Smooth muscle cell (in vitro differentiated cells): ENCODE measurements at regions not wholly inside any gene's neighbourhood (a gene's known extent, or its start where the extent isn't known, plus 50 kb on each side); places are given as distances from the start of the nearest gene placed in this dataset.
A peak's percentile ranks its signal among the peaks of the same experiment; 100 is the strongest.

Source experiments
- DNase-seq: peaks from one replicate; lab custom pipeline; 2025; ENCODE audit not compliant: unreplicated experiment; lab: John Stamatoyannopoulos, UW
- H2AFZ ChIP-seq: fragments of 200-600 bp; sonication (generic); 2 replicates; pipeline ENCODE4 v1.6.0; 2016; ENCODE audit warnings: antibody characterized with exemption, low read depth, mild to moderate bottlenecking
- H3F3A ChIP-seq: fragments of 200-600 bp; sonication (generic); 2 replicates; pipeline ENCODE4 v1.6.0; 2017; ENCODE audit warnings: antibody characterized with exemption, low read depth
- H3K27ac ChIP-seq: fragments of 200-600 bp; sonication (generic); 2 replicates; pipeline ENCODE4 v1.5.1; 2016; ENCODE audit warnings: low read depth, mild to moderate bottlenecking
- H3K27me3 ChIP-seq: fragments of 200-600 bp; sonication (generic); 2 replicates; pipeline ENCODE4 v1.6.1; 2016; ENCODE audit warnings: low read depth, mild to moderate bottlenecking
- H3K36me3 ChIP-seq: fragments of 200-600 bp; sonication (generic); 2 replicates; pipeline ENCODE4 v1.5.1; 2016; ENCODE audit warnings: low read depth
- H3K4me1 ChIP-seq: fragments of 200-600 bp; sonication (generic); 2 replicates; pipeline ENCODE4 v1.5.1; 2016; ENCODE audit warnings: low read depth
- H3K4me2 ChIP-seq: fragments of 200-600 bp; sonication (generic); 2 replicates; pipeline ENCODE4 v1.6.0; 2016; ENCODE audit warnings: mild to moderate bottlenecking
- H3K4me3 ChIP-seq: fragments of 200-600 bp; sonication (generic); 2 replicates; pipeline ENCODE4 v1.5.1; 2016; ENCODE audit warnings: mild to moderate bottlenecking
- H3K79me2 ChIP-seq: fragments of 200-600 bp; sonication (generic); 2 replicates; pipeline ENCODE4 v1.6.0; 2016; ENCODE audit warnings: low read depth, mild to moderate bottlenecking
- H3K9ac ChIP-seq: fragments of 200-600 bp; sonication (generic); 2 replicates; pipeline ENCODE4 v1.6.0; 2016; ENCODE audit warnings: low read depth
- H3K9me3 ChIP-seq: fragments of 200-600 bp; sonication (generic); replicated peaks from 2 replicates; pipeline ENCODE4 v1.5.1; 2016; ENCODE audit warnings: low read depth
- H4K20me1 ChIP-seq: fragments of 200-600 bp; sonication (generic); 2 replicates; pipeline ENCODE4 v1.6.0; 2016; ENCODE audit warnings: low read depth
- WGBS: methylation state at CpG from one replicate; pipeline ENCODE4 v1.1.7; 2016; ENCODE audit warnings: low lambda C conversion rate; 5-methylcytosine and 5-hydroxymethylcytosine counted together
- TF ChIP-seq, protein P1 (sequence below): fragments of 200-600 bp; sonication (generic); IDR thresholded peaks from 2 replicates; pipeline ENCODE4 v1.5.1; 2017; ENCODE audit warnings: borderline replicate concordance, mild to moderate bottlenecking, antibody characterized with exemption; ENCODE audit not compliant: insufficient read depth, poor library complexity, severe bottlenecking

DNA sequence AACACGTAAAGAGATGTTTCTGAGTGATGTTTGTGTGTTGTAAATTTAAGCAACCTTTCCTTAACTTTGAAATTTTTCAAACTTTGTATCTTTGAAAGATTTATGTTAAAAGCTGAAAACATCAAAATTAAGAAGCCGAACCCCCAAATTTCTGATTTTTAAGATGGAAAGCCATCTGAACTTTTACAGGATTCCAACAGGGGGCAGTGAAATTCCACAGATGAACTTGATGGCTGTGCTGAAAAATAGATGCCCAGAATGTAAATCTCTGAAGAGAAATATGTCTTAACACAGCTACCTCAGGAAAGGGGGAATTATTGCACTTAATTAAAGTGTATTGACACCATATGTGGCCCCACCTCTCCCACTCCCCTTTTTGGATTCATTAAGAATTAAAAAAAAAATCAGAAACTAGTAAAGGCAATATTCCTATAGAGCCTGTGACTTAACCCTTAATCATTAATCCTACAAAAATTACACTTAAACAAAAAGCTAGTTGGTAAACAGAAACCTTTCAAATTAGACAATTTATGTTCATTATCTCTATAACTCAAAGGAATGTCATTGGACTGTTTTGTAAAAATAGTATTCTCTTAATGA, 597.9 kb downstream of the KCNJ2 start:
- H3K9ac ChIP-seq, result no peak overlapping the region
- no peaks in the 10 kb centered on the region for H3K27me3 ChIP-seq
- no peaks in the 10 kb centered on the region for H3K36me3 ChIP-seq
- H3K27ac ChIP-seq, result no peak overlapping the region
- no peaks in the 10 kb centered on the region for H4K20me1 ChIP-seq
- no peaks in the 10 kb centered on the region for H3F3A ChIP-seq
- DNase-seq, result no peak
- 73% methylated on average over 2 of the region's 2 CpGs for WGBS
- H3K79me2 ChIP-seq, result no peaks in the 10 kb centered on the region
- H3K4me2 ChIP-seq, result no peak overlapping the region
- no peak overlapping the region for H3K4me3 ChIP-seq
- no peaks in the 10 kb centered on the region for H3K4me1 ChIP-seq
- TF ChIP-seq, protein P1, sequence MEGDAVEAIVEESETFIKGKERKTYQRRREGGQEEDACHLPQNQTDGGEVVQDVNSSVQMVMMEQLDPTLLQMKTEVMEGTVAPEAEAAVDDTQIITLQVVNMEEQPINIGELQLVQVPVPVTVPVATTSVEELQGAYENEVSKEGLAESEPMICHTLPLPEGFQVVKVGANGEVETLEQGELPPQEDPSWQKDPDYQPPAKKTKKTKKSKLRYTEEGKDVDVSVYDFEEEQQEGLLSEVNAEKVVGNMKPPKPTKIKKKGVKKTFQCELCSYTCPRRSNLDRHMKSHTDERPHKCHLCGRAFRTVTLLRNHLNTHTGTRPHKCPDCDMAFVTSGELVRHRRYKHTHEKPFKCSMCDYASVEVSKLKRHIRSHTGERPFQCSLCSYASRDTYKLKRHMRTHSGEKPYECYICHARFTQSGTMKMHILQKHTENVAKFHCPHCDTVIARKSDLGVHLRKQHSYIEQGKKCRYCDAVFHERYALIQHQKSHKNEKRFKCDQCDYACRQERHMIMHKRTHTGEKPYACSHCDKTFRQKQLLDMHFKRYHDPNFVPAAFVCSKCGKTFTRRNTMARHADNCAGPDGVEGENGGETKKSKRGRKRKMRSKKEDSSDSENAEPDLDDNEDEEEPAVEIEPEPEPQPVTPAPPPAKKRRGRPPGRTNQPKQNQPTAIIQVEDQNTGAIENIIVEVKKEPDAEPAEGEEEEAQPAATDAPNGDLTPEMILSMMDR, result peak; percentile 95
- no peaks in the 10 kb centered on the region for H3K9me3 ChIP-seq
- peak overlapping the region; percentile 15 for H2AFZ ChIP-seq

DNA sequence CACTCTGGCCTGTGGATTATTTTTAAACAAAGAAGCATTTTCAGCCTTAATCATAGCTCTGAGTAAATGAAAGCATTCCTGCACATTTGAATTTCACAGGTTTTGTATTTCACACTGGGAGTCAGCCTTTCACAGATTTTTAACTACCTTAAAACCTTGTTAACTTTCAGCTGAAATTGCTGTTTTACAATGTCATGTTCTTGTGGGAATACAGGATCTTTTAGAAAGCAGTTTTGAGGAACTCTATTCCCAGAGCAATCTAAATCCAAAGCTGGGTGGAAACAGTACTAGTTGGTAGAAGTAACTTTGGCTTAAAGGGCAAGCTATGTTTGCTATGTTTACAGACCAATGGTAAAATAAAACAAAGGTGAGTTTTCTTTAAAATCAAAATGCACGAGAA, 600.6 kb downstream of the KCNJ2 start:
- no peak for DNase-seq
- Histone ChIP-seq H3K27me3 (no peaks in the 10 kb centered on the region), H3K4me3 (no peak overlapping the region), H2AFZ (peak overlapping the region; percentile 74), H3K9me3 (no peaks in the 10 kb centered on the region), H3K27ac (no peak overlapping the region), H4K20me1 (no peaks in the 10 kb centered on the region), H3K4me1 (no peaks in the 10 kb centered on the region), H3K4me2 (peak overlapping the region; percentile 42), H3K36me3 (no peaks in the 10 kb centered on the region), H3K9ac (no peak overlapping the region), H3K79me2 (no peaks in the 10 kb centered on the region), H3F3A (no peaks in the 10 kb centered on the region)
- 92% methylated on average over 1 of the region's 1 CpG for WGBS
- TF ChIP-seq, protein P1, result no peak

DNA sequence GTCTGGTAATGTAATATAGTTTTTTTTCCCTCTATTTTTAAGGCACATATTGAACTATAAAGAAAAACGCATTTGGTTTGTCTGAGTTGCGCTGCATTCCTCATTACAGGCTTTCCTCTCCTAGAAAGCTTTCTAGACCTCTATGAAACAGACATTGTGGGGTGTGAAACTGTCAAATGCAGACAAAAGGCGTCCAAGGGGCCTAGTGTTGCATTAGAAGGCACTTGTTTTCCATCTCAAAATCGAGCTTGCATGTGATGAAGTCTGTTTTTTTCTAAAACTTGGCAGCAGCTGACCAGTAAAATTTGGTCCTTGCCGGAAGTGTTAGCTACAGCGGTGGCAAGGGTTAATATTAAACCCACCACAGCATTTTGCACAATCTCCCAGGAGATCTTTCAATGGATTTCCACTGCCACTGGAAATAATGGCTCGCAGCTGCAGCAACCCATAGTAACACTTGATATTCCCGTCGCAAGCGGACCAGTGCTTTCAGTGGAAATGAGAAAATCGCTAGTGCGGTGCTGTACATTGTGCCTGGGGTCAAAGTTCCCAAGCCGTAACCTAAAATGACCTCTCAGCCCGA, 602.6 kb downstream of the KCNJ2 start:
- TF ChIP-seq, protein P1, result no peak
- H3K4me1 ChIP-seq, result no peaks in the 10 kb centered on the region
- H2AFZ ChIP-seq, result no peak overlapping the region
- no peak overlapping the region for H3K4me2 ChIP-seq
- DNase-seq, result no peak
- no peaks in the 10 kb centered on the region for H3K36me3 ChIP-seq
- no peaks in the 10 kb centered on the region for H3K9me3 ChIP-seq
- 92% methylated on average over 14 of the region's 14 CpGs for WGBS
- no peak overlapping the region for H3K27ac ChIP-seq
- no peaks in the 10 kb centered on the region for H3K27me3 ChIP-seq
- no peaks in the 10 kb centered on the region for H3K79me2 ChIP-seq
- H3K4me3 ChIP-seq, result no peak overlapping the region
- H4K20me1 ChIP-seq, result no peaks in the 10 kb centered on the region
- no peak overlapping the region for H3K9ac ChIP-seq
- no peaks in the 10 kb centered on the region for H3F3A ChIP-seq

DNA sequence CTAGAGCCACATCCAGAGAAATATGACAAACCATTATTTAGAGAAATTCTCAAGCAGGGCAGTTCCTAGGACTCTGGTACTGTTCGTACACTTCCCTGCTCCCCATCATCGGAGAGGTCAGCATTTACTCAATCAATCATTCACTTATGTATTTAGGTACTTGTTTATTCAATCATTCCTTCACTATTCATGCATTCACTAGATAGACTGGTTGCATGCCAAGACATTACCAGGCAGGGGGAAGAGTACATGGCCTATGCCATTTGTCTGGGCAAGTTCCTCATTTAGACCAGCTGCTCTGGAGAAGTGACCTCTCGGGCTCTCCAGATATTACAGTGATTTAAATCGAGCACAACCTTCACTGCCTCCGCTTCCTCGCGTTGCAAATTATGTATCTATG, 603.4 kb downstream of the KCNJ2 start:
- Histone ChIP-seq H3K9ac (no peak overlapping the region), H3K27ac (no peak overlapping the region), H4K20me1 (no peaks in the 10 kb centered on the region), H2AFZ (no peak overlapping the region), H3F3A (no peaks in the 10 kb centered on the region), H3K4me2 (no peak overlapping the region), H3K4me1 (no peaks in the 10 kb centered on the region), H3K79me2 (no peaks in the 10 kb centered on the region), H3K4me3 (no peak overlapping the region), H3K27me3 (no peaks in the 10 kb centered on the region), H3K9me3 (no peaks in the 10 kb centered on the region), H3K36me3 (no peaks in the 10 kb centered on the region)
- WGBS, result 90% methylated on average over 7 of the region's 7 CpGs
- DNase-seq, result no peak
- TF ChIP-seq, protein P1, result no peak
